SK-N-MC (cell line): ENCODE measurements at regions not wholly inside any gene's neighbourhood (a gene's known extent, or its start where the extent isn't known, plus 50 kb on each side); places are given as distances from the start of the nearest gene placed in this dataset.

Experiments
- EZH2 ChIP-seq: fragments of 200-600 bp; sonication (generic); IDR thresholded peaks from one replicate; pipeline ENCODE4 v1.6.1; 2017; ENCODE audit warnings: antibody characterized with exemption
- FOXP2 ChIP-seq: optimal IDR thresholded peaks from 2 replicates; pipeline ENCODE3; 2011; ENCODE audit warnings: mild to moderate bottlenecking, moderate library complexity; ENCODE audit not compliant: insufficient read depth; ENCODE audit errors: extremely low read length, control extremely low read depth
- POLR2AphosphoS5 ChIP-seq: IDR thresholded peaks from 2 replicates; pipeline ENCODE4 v1.6.1; 2012; ENCODE audit warnings: mild to moderate bottlenecking, low read depth, low read length, borderline replicate concordance

GRCh38 chr1:221069178-221069903, 190.1 kb downstream of the HLX start:
- no peak for TF ChIP-seq POLR2AphosphoS5
- no peak for TF ChIP-seq EZH2
- TF ChIP-seq FOXP2, result no peak
